K562 (cell line): ENCODE measurements at regions not wholly inside any gene's neighbourhood (a gene's known extent, or its start where the extent isn't known, plus 50 kb on each side); places are given as distances from the start of the nearest gene placed in this dataset.

ENCODE experiments used
- ATAC-seq: fragments of 200-7000 bp; cut with Tn5 transposase; 3 replicates; pipeline ENCODE4 v1.9.1; 2020; ENCODE audit warnings: moderate library complexity
- BruUV-seq: library from RNA; stranded (reverse); fragments of 400-500 nt; replicated peaks from 2 replicates; lab custom pipeline; 2021; lab: Mats Ljungman, UMichigan
- CTCF ChIA-PET: fragments of 300-600 bp; formaldehyde crosslinking; extraction: SDS; loops from one replicate; lab custom pipeline; 2021; ENCODE audit warnings: low intra/inter-chr PET ratio; lab: Yijun Ruan, JAX
- POLR2A ChIA-PET: fragments of 300-600, 350-650 bp; sonication (Branson Sonifier 250); formaldehyde crosslinking; extraction: SDS; loops from one replicate; lab custom pipeline; 2021; ENCODE audit warnings: antibody characterized with exemption, inconsistent platforms; lab: Yijun Ruan, JAX
- DNase-seq, 4 experiments: peaks; one replicate each; pipeline versions ENCODE4 v3.0.0 to v3.0.0-alpha.2; 2011 to 2018; ENCODE audit warnings: low spot score in 3 of 4, mixed read lengths in 3 of 4; ENCODE audit errors: extremely low read depth in 1 of 4
- FAIRE-seq: peaks from 2 replicates; lab custom pipeline; 2011; peaks lifted over from hg19 to GRCh38; lab: Jason Lieb, UNC
- H2AFZ ChIP-seq: 2 replicates; pipeline ENCODE4 v1.6.0; 2011; ENCODE audit warnings: low read depth, low read length, control low read depth, inconsistent platforms
- H3K27ac ChIP-seq: fragments of 200-600 bp; 3 replicates; pipeline ENCODE4 v1.8.0; 2011; ENCODE audit warnings: low read depth, mild to moderate bottlenecking, control low read depth, inconsistent platforms, low read length, moderate library complexity, mixed read lengths; ENCODE audit errors: extremely low read depth
- H3K27me3 ChIP-seq, 2 experiments: fragments of 300-600 bp in 1 of 2; 2 replicates in 1 of 2; 3 replicates in 1 of 2; pipeline versions ENCODE4 v1.6.0 to v1.8.0; 2011; ENCODE audit warnings: inconsistent platforms in 2 of 2, low read length in 2 of 2, mild to moderate bottlenecking in 1 of 2, mixed read lengths in 1 of 2, moderate library complexity in 1 of 2; ENCODE audit not compliant: control insufficient read depth in 2 of 2, insufficient read depth in 2 of 2
- H3K36me3 ChIP-seq: fragments of 300-600 bp; 3 replicates; pipeline ENCODE4 v1.8.0; 2011; ENCODE audit warnings: mild to moderate bottlenecking, low read length, inconsistent platforms; ENCODE audit not compliant: control insufficient read depth, insufficient read depth
- H3K4me1 ChIP-seq, 2 experiments: fragments of 200-600 bp in 1 of 2; replicated peaks in 1 of 2; 2 replicates in 1 of 2; 3 replicates in 1 of 2; pipeline versions ENCODE4 v1.5.1 to v1.8.0; 2011; ENCODE audit warnings: inconsistent platforms in 2 of 2, low read length in 2 of 2, mild to moderate bottlenecking in 1 of 2, mixed read lengths in 1 of 2, moderate library complexity in 1 of 2; ENCODE audit not compliant: control insufficient read depth in 2 of 2, insufficient read depth in 2 of 2
- H3K4me2 ChIP-seq: 2 replicates; pipeline ENCODE4 v1.6.1; 2011; ENCODE audit warnings: low read length, control low read depth, inconsistent platforms, mixed read lengths; ENCODE audit not compliant: insufficient read depth
- H3K4me3 ChIP-seq: fragments of 200-600 bp; sonication (generic), shearing (Covaris generic); 2 replicates; pipeline ENCODE4 v1.5.1; 2016; ENCODE audit warnings: control low read depth, inconsistent platforms
- H3K79me2 ChIP-seq: fragments of 200-600 bp; 3 replicates; pipeline ENCODE4 v1.8.0; 2011; ENCODE audit warnings: low read length, inconsistent platforms; ENCODE audit not compliant: control insufficient read depth, insufficient read depth
- H3K9ac ChIP-seq, 2 experiments: 2 replicates each; pipeline versions ENCODE4 v1.6.0 to v1.6.1; 2011; ENCODE audit warnings: low read depth in 2 of 2, low read length in 2 of 2, control low read depth in 1 of 2, inconsistent platforms in 1 of 2, mild to moderate bottlenecking in 1 of 2, mixed read lengths in 1 of 2; ENCODE audit not compliant: insufficient read depth in 1 of 2
- H3K9me1 ChIP-seq: one replicate; pipeline ENCODE4 v1.6.0; 2011; ENCODE audit warnings: inconsistent platforms, mild to moderate bottlenecking, low read length, moderate library complexity; ENCODE audit not compliant: control insufficient read depth, insufficient read depth
- H3K9me3 ChIP-seq: replicated peaks from 2 replicates; pipeline ENCODE4 v1.5.1; 2011; ENCODE audit warnings: low read depth, low read length, inconsistent platforms; ENCODE audit not compliant: control insufficient read depth, insufficient read depth
- H4K20me1 ChIP-seq: replicated peaks from 2 replicates; pipeline ENCODE4 v1.6.1; 2011; ENCODE audit warnings: low read length, inconsistent platforms, mixed read lengths; ENCODE audit not compliant: control insufficient read depth, insufficient read depth
- CBX3 ChIP-seq, 2 experiments: IDR thresholded peaks; 1 replicate in 1 of 2; 2 replicates in 1 of 2; pipeline ENCODE4 v1.6.1; 2012; ENCODE audit warnings: inconsistent platforms in 2 of 2, low read length in 2 of 2, borderline replicate concordance in 1 of 2, control low read depth in 1 of 2
- CHD1 ChIP-seq: fragments of 200-600 bp; sonication (generic); IDR thresholded peaks from one replicate; pipeline ENCODE4 v1.6.1; 2012; ENCODE audit warnings: mild to moderate bottlenecking, moderate library complexity, low read length, inconsistent platforms
- E2F3 ChIP-seq: fragments of 250-450 bp; sonication (Bioruptor Pico); IDR thresholded peaks from 2 replicates; pipeline ENCODE4 v1.4.0; 2020; ENCODE audit warnings: mild to moderate bottlenecking
- MED1 ChIP-seq: sonication (generic); formaldehyde crosslinking; IDR thresholded peaks from 2 replicates; pipeline ENCODE4 v1.8.1; 2023; ENCODE audit warnings: missing genetic modification reagents, borderline replicate concordance
- NEUROD1 ChIP-seq: fragments of 150-350 bp; IDR thresholded peaks from 2 replicates; pipeline ENCODE4 v1.6.1; 2014; ENCODE audit warnings: borderline replicate concordance, low read length, low read depth; ENCODE audit not compliant: partially characterized antibody
- SRSF3 ChIP-seq: fragments of 200-400 bp; formaldehyde crosslinking; IDR thresholded peaks from 2 replicates; pipeline ENCODE4 v1.6.1; 2016; ENCODE audit warnings: mild to moderate bottlenecking, low read length, moderate library complexity; ENCODE audit not compliant: insufficient read depth
- ZNF589 ChIP-seq: fragments of 200-800 bp; sonication (Bioruptor generic); IDR thresholded peaks from 2 replicates; pipeline ENCODE4 v1.6.1; 2016; ENCODE audit warnings: low read depth, missing genetic modification characterization, missing compliant biosample characterization
- WGBS: fragments of 100-300 bp; shearing (Covaris generic); methylation state at CpG from one replicate; pipeline ENCODE4 v1.1.6; 2016; ENCODE audit warnings: low coverage, mixed read lengths; ENCODE audit not compliant: insufficient coverage; ENCODE audit errors: missing lambda C conversion rate; 5-methylcytosine and 5-hydroxymethylcytosine counted together
- in situ Hi-C: fragments of 300-500 bp; cut with MboI; formaldehyde crosslinking; loops from 4 replicates; pipeline ENCODE4 v1.15.0; 2018; ENCODE audit warnings: inconsistent platforms, mixed read lengths
- intact Hi-C: fragments of 100-400 bp; cut with micrococcal nuclease; formaldehyde crosslinking; loops from 2 replicates; pipeline ENCODE4 v1.14.2; 2022
- TF ChIP-seq, protein P1 (sequence below): fragments of 250-450 bp; sonication (Bioruptor Pico); IDR thresholded peaks from 2 replicates; pipeline ENCODE4 v1.8.0; 2022; ENCODE audit warnings: inconsistent platforms
- TF ChIP-seq, protein P2 (sequence below): fragments of 450-650 bp; IDR thresholded peaks from 2 replicates; pipeline ENCODE4 v1.6.1; 2016; ENCODE audit warnings: mild to moderate bottlenecking

DNA sequence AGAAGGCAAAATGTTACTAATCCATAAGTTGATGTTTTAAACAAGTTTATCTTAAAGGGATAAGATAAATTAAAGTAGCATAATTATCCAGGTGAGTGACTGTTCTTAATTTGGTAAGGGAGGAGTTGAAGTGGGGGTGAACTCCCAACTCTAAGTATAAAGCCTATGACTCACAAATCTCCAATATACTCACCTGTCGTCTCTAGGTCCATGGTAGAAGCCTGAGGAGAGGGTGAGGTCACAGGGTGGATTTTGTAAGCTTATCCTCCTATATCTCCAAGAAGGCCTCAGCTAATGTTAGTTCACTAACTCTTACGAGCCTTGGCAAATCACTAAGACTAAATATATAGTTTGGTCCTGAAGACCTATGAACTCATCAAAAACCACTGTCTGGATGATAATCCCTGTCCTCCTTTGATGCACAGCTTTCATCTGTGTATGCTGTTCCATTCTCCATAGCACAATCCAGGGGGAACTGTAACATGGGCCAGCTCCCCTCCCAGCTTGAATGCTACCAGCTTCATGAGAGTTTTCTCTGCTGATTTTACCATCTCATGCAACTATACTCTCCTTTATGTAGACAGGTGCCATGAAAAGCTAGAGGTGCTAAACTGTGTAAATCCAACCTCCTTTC is 158.7 kb downstream of the BTC start:
- Histone ChIP-seq H3K9me3 (no peaks in the 10 kb centered on the region), H3K36me3 (no peaks in the 10 kb centered on the region), H2AFZ (no peak overlapping the region), H4K20me1 (no peaks in the 10 kb centered on the region), H3K27ac (no peak overlapping the region), H3K4me3 (no peak overlapping the region), H3K9me1 (no peaks in the 10 kb centered on the region), H3K4me1 (peaks cover 0 to 12% of the 10 kb centered on the region in 2 experiments; a peak in 3 of 5 replicates), H3K27me3 (no peaks in the 10 kb centered on the region)
- ChIA-PET POLR2A (interaction anchor here (0.8 kb wide), 1 partner anchor 318 kb away, joined by 3 read pairs; no protein-coding TSS in a partner anchor), CTCF (no interaction called here)
- no peak for ATAC-seq
- intact Hi-C loops = no loop called here
- WGBS = 23% methylated on average over 2 of the region's 2 CpGs
- in situ Hi-C loops = no loop called here
- TF ChIP-seq NEUROD1 (no peak), ZNF589 (CRISPR knock-in tag) (no peak), E2F3 (CRISPR knock-in tag) (no peak), MED1 (CRISPR knock-in tag) (no peak), SRSF3 (no peak), CHD1 (no peak), CBX3 (IDR thresholded peaks at IDR 0.05; ENCODE audit: borderline replicate concordance in 1 of 2, low read length in 2 of 2) (no peak)
- TF ChIP-seq, protein P1, sequence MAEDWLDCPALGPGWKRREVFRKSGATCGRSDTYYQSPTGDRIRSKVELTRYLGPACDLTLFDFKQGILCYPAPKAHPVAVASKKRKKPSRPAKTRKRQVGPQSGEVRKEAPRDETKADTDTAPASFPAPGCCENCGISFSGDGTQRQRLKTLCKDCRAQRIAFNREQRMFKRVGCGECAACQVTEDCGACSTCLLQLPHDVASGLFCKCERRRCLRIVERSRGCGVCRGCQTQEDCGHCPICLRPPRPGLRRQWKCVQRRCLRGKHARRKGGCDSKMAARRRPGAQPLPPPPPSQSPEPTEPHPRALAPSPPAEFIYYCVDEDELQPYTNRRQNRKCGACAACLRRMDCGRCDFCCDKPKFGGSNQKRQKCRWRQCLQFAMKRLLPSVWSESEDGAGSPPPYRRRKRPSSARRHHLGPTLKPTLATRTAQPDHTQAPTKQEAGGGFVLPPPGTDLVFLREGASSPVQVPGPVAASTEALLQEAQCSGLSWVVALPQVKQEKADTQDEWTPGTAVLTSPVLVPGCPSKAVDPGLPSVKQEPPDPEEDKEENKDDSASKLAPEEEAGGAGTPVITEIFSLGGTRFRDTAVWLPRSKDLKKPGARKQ (CRISPR knock-in tag) = no peak
- TF ChIP-seq, protein P2, sequence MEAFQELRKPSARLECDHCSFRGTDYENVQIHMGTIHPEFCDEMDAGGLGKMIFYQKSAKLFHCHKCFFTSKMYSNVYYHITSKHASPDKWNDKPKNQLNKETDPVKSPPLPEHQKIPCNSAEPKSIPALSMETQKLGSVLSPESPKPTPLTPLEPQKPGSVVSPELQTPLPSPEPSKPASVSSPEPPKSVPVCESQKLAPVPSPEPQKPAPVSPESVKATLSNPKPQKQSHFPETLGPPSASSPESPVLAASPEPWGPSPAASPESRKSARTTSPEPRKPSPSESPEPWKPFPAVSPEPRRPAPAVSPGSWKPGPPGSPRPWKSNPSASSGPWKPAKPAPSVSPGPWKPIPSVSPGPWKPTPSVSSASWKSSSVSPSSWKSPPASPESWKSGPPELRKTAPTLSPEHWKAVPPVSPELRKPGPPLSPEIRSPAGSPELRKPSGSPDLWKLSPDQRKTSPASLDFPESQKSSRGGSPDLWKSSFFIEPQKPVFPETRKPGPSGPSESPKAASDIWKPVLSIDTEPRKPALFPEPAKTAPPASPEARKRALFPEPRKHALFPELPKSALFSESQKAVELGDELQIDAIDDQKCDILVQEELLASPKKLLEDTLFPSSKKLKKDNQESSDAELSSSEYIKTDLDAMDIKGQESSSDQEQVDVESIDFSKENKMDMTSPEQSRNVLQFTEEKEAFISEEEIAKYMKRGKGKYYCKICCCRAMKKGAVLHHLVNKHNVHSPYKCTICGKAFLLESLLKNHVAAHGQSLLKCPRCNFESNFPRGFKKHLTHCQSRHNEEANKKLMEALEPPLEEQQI = no peak
- TF ChIP-seq, all 486 proteins: peak for 0
- Histone ChIP-seq H3K9ac (no peak overlapping the region), H3K4me2 (no peak overlapping the region), H3K79me2 (no peaks in the 10 kb centered on the region)
- FAIRE-seq (no peak), DNase-seq (no peak)
- no TSS peak for BruUV-seq
